Endothelial cell of umbilical vein (primary cell): ENCODE measurements at regions not wholly inside any gene's neighbourhood (a gene's known extent, or its start where the extent isn't known, plus 50 kb on each side); places are given as distances from the start of the nearest gene placed in this dataset.

ENCODE experiments used
- BruUV-seq: library from RNA; stranded (reverse); fragments of 400-500 nt; replicated peaks from 2 replicates; lab custom pipeline; 2021; lab: Mats Ljungman, UMichigan
- CTCF ChIA-PET: fragments of 300-600, 350-600 bp; sonication (Branson Sonifier 250); formaldehyde crosslinking; loops from one replicate; lab custom pipeline; 2021; ENCODE audit warnings: antibody characterized with exemption, inconsistent platforms; lab: Charles Lee
- POLR2A ChIA-PET: fragments of 300-600, 350-600 bp; sonication (Branson Sonifier 250); formaldehyde crosslinking; loops from one replicate; lab custom pipeline; 2021; ENCODE audit warnings: antibody characterized with exemption, inconsistent platforms; lab: Charles Lee
- DNase-seq: peaks from one replicate; pipeline ENCODE4 v3.0.0-alpha.2; 2011; ENCODE audit warnings: low read depth, low spot score
- FAIRE-seq: peaks from 2 replicates; lab custom pipeline; 2011; peaks lifted over from hg19 to GRCh38; lab: Jason Lieb, UNC
- H2AFZ ChIP-seq: 2 replicates; pipeline ENCODE4 v1.6.0; 2012; ENCODE audit warnings: low read depth, low read length, control low read depth, inconsistent platforms
- H3K27ac ChIP-seq: 2 replicates; pipeline ENCODE4 v1.5.1; 2011; ENCODE audit warnings: low read depth, mild to moderate bottlenecking, control low read depth, low read length, moderate library complexity; ENCODE audit not compliant: insufficient read depth
- H3K27me3 ChIP-seq, 2 experiments: 2 replicates each; pipeline versions ENCODE4 v1.6.0 to v1.6.1; 2011; ENCODE audit warnings: low read length in 2 of 2, mixed read lengths in 1 of 2; ENCODE audit not compliant: control insufficient read depth in 2 of 2, insufficient read depth in 2 of 2
- H3K36me3 ChIP-seq, 2 experiments: 2 replicates in 1 of 2; 3 replicates in 1 of 2; pipeline ENCODE4 v1.5.1; 2011; ENCODE audit warnings: low read length in 2 of 2, mild to moderate bottlenecking in 1 of 2, moderate library complexity in 1 of 2; ENCODE audit not compliant: control insufficient read depth in 2 of 2, insufficient read depth in 2 of 2; ENCODE audit errors: extremely low read depth in 1 of 2
- H3K4me1 ChIP-seq: 3 replicates; pipeline ENCODE4 v1.5.1; 2011; ENCODE audit warnings: mild to moderate bottlenecking, low read length; ENCODE audit not compliant: control insufficient read depth, insufficient read depth; ENCODE audit errors: extremely low read depth
- H3K4me2 ChIP-seq: 2 replicates; pipeline ENCODE4 v1.6.1; 2011; ENCODE audit warnings: low read length, control low read depth, mixed read lengths; ENCODE audit not compliant: insufficient read depth
- H3K4me3 ChIP-seq, 3 experiments: fragments of 200-600 bp in 1 of 3; sonication (generic), shearing (Covaris generic) in 1 of 3; replicated peaks in 1 of 3; 2 replicates each; pipeline ENCODE4 v1.5.1; 2011 to 2016; ENCODE audit warnings: control low read depth in 3 of 3, low read length in 3 of 3, mild to moderate bottlenecking in 2 of 3, inconsistent platforms in 1 of 3, low read depth in 1 of 3, moderate library complexity in 1 of 3; ENCODE audit not compliant: insufficient read depth in 1 of 3
- H3K79me2 ChIP-seq: 2 replicates; pipeline ENCODE4 v1.6.0; 2012; ENCODE audit warnings: low read length, inconsistent platforms; ENCODE audit not compliant: control insufficient read depth, insufficient read depth
- H3K9ac ChIP-seq: replicated peaks from 2 replicates; pipeline ENCODE3; 2011; ENCODE audit warnings: low read length, control low read depth; ENCODE audit not compliant: insufficient read depth; ENCODE audit errors: extremely low read depth
- H3K9me1 ChIP-seq: replicated peaks from 3 replicates; pipeline ENCODE4 v1.6.0; 2011; ENCODE audit warnings: mild to moderate bottlenecking, low read length; ENCODE audit not compliant: control insufficient read depth, insufficient read depth; ENCODE audit errors: extremely low read depth
- H3K9me3 ChIP-seq: replicated peaks from 2 replicates; pipeline ENCODE4 v1.5.1; 2012; ENCODE audit warnings: low read length, inconsistent platforms; ENCODE audit not compliant: control insufficient read depth, insufficient read depth
- H4K20me1 ChIP-seq: replicated peaks from 2 replicates; pipeline ENCODE3; 2011; ENCODE audit warnings: mild to moderate bottlenecking, low read length; ENCODE audit not compliant: control insufficient read depth, insufficient read depth; ENCODE audit errors: extremely low read depth
- EZH2 ChIP-seq: IDR thresholded peaks from 2 replicates; pipeline ENCODE4 v1.6.1; 2012; ENCODE audit warnings: borderline replicate concordance, low read depth, mild to moderate bottlenecking, moderate library complexity, low read length, inconsistent platforms; ENCODE audit not compliant: severe bottlenecking
- FOS ChIP-seq: IDR thresholded peaks from 2 replicates; pipeline ENCODE4 v1.6.1; 2011; ENCODE audit warnings: mild to moderate bottlenecking, low read length, moderate library complexity, borderline replicate concordance; ENCODE audit not compliant: insufficient read depth
- GATA2 ChIP-seq: IDR thresholded peaks from 2 replicates; pipeline ENCODE4 v1.7.0; 2011; ENCODE audit warnings: low read depth, mild to moderate bottlenecking, moderate library complexity, mixed read lengths, low read length; ENCODE audit not compliant: insufficient read length, insufficient read depth
- JUN ChIP-seq: IDR thresholded peaks from 2 replicates; pipeline ENCODE4 v1.6.1; 2011; ENCODE audit warnings: borderline replicate concordance, low read depth; ENCODE audit not compliant: insufficient read length, insufficient read depth
- MYC ChIP-seq: IDR thresholded peaks from one replicate; pipeline ENCODE4 v1.6.1; 2011; ENCODE audit warnings: mild to moderate bottlenecking, low read depth, low read length
- POLR2A ChIP-seq: IDR thresholded peaks from 2 replicates; pipeline ENCODE4 v1.6.1; 2012; ENCODE audit warnings: low read depth, mild to moderate bottlenecking, control low read depth, low read length
- POLR2AphosphoS5 ChIP-seq: IDR thresholded peaks from 2 replicates; pipeline ENCODE4 v1.6.1; 2012; ENCODE audit warnings: low read depth, mild to moderate bottlenecking, control low read depth, low read length, moderate library complexity; ENCODE audit not compliant: insufficient read depth
- dilution Hi-C: fragments of 300-500 bp; cut with MboI; formaldehyde crosslinking; loops from one replicate; pipeline ENCODE4 v1.15.0; 2019; ENCODE audit warnings: low sequenced_read_pairs; ENCODE audit not compliant: extremely low pct_ligation_motif_present
- intact Hi-C: fragments of 100-400 bp; cut with micrococcal nuclease; formaldehyde crosslinking; loops from one replicate; pipeline ENCODE4 v1.10.0; 2022
- TF ChIP-seq, protein P1 (sequence below), 2 donors: IDR thresholded peaks; 1 replicate in 1 of 2; 2 replicates in 1 of 2; pipeline ENCODE4 v1.5.1; 2011; ENCODE audit warnings: low read length in 2 of 2, mild to moderate bottlenecking in 2 of 2, moderate library complexity in 2 of 2, control low read depth in 1 of 2, inconsistent platforms in 1 of 2, low read depth in 1 of 2; ENCODE audit not compliant: insufficient read depth in 1 of 2; ENCODE audit errors: extremely low read depth in 1 of 2
- TF ChIP-seq, protein P2 (sequence below): IDR thresholded peaks from 2 replicates; pipeline ENCODE4 v1.6.1; 2011; ENCODE audit not compliant: insufficient read depth, insufficient read length

DNA sequence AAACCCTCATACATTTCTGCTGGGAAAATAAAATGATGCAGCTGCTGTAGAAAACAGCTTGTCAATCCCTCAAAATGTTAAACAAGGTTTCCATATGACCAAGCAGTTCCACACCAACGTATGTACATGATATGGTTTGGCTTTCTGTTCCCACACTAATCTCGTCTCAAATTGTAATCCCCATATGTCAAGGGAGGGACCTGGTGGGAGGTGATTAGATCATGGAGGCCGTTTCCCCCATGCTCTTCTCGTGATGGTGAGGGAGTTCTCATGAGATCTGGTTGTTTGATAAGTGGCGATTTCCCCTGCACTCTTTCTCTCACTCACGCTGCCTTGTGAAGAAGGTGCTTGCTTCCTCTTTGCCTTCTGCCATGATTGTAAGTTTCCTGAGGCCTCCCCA, 100.6 kb upstream of the SLC24A5 start:
- Histone ChIP-seq H3K36me3 (no peaks in the 10 kb centered on the region), H3K9me3 (no peaks in the 10 kb centered on the region), H4K20me1 (no peaks in the 10 kb centered on the region), H3K4me2 (no peak overlapping the region), H3K4me3 (no peak overlapping the region), H3K27ac (no peak overlapping the region), H3K4me1 (no peaks in the 10 kb centered on the region), H3K9me1 (no peaks in the 10 kb centered on the region), H3K9ac (no peak overlapping the region), H2AFZ (no peak overlapping the region), H3K79me2 (no peaks in the 10 kb centered on the region), H3K27me3 (peaks cover 2 to 3% of the 10 kb centered on the region in 2 experiments)
- dilution Hi-C loops = no loop called here
- CTCF ChIA-PET = interaction anchor here (1.0 kb wide), 1 partner anchor 32 kb away, joined by 4 read pairs; no protein-coding TSS in a partner anchor
- no TSS peak for BruUV-seq
- intact Hi-C loops = no loop called here
- POLR2A ChIA-PET = no interaction called here
- FAIRE-seq (no peak), DNase-seq (no peak)
- TF ChIP-seq, protein P1, sequence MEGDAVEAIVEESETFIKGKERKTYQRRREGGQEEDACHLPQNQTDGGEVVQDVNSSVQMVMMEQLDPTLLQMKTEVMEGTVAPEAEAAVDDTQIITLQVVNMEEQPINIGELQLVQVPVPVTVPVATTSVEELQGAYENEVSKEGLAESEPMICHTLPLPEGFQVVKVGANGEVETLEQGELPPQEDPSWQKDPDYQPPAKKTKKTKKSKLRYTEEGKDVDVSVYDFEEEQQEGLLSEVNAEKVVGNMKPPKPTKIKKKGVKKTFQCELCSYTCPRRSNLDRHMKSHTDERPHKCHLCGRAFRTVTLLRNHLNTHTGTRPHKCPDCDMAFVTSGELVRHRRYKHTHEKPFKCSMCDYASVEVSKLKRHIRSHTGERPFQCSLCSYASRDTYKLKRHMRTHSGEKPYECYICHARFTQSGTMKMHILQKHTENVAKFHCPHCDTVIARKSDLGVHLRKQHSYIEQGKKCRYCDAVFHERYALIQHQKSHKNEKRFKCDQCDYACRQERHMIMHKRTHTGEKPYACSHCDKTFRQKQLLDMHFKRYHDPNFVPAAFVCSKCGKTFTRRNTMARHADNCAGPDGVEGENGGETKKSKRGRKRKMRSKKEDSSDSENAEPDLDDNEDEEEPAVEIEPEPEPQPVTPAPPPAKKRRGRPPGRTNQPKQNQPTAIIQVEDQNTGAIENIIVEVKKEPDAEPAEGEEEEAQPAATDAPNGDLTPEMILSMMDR (IDR thresholded peaks at IDR 0.05; ENCODE audit: extremely low read depth in 1 of 2, insufficient read depth in 1 of 2, low read depth in 1 of 2, low read length in 2 of 2) = no peak
- no peak for TF ChIP-seq POLR2A
- no peak for TF ChIP-seq MYC
- no peak for TF ChIP-seq FOS
- no peak for TF ChIP-seq EZH2
- TF ChIP-seq JUN = no peak
- no peak for TF ChIP-seq POLR2AphosphoS5
- no peak for TF ChIP-seq GATA2
- TF ChIP-seq, protein P2, sequence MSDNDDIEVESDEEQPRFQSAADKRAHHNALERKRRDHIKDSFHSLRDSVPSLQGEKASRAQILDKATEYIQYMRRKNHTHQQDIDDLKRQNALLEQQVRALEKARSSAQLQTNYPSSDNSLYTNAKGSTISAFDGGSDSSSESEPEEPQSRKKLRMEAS = no peak
